WTC11 (cell line): ENCODE measurements at regions not wholly inside any gene's neighbourhood (a gene's known extent, or its start where the extent isn't known, plus 50 kb on each side); places are given as distances from the start of the nearest gene placed in this dataset.

Source experiments
- ATAC-seq: fragments of 200-7000 bp; cut with Tn5 transposase; 2 replicates; pipeline ENCODE4 v1.10.0; 2021; ENCODE audit warnings: mild to moderate bottlenecking, moderate library complexity
- CTCF ChIA-PET: fragments of 300-600 bp; sonication (Branson Sonifier 250); formaldehyde crosslinking; loops from one replicate; lab custom pipeline; 2021; ENCODE audit warnings: antibody characterized with exemption; lab: Charles Lee
- POLR2A ChIA-PET: fragments of 350-600 bp; sonication (Branson Sonifier 250); formaldehyde crosslinking; loops from one replicate; lab custom pipeline; 2021; ENCODE audit warnings: antibody characterized with exemption; lab: Charles Lee
- DNase-seq: peaks from one replicate; pipeline ENCODE4 v3.0.0; 2021; ENCODE audit warnings: low spot score
- H3K27ac Mint-ChIP-seq: 2 replicates; pipeline ENCODE4 v1.8.0; 2021; ENCODE audit warnings: mixed read lengths
- H3K27me3 Mint-ChIP-seq: 2 replicates; pipeline ENCODE4 v1.8.0; 2021; ENCODE audit warnings: low read depth, mild to moderate bottlenecking, moderate library complexity, mixed read lengths
- H3K36me3 Mint-ChIP-seq: 2 replicates; pipeline ENCODE4 v1.8.0; 2021; ENCODE audit warnings: mixed read lengths
- H3K4me1 Mint-ChIP-seq: 2 replicates; pipeline ENCODE4 v1.8.0; 2022; ENCODE audit warnings: mixed read lengths
- H3K4me3 Mint-ChIP-seq: 2 replicates; pipeline ENCODE4 v1.8.0; 2021; ENCODE audit warnings: mild to moderate bottlenecking, moderate library complexity, mixed read lengths
- H3K9me3 Mint-ChIP-seq: 2 replicates; pipeline ENCODE4 v1.8.0; 2021; ENCODE audit warnings: mixed read lengths
- ATF2 ChIP-seq: sonication (generic); formaldehyde crosslinking; IDR thresholded peaks from 2 replicates; pipeline ENCODE4 v1.8.1; 2022; ENCODE audit warnings: low read depth, missing genetic modification reagents, borderline replicate concordance
- CBFB ChIP-seq: sonication (generic); formaldehyde crosslinking; IDR thresholded peaks from 2 replicates; pipeline ENCODE4 v1.8.1; 2022; ENCODE audit warnings: mild to moderate bottlenecking, low read depth, missing genetic modification reagents
- CDX4 ChIP-seq: fragments of 250-450 bp; sonication (Bioruptor Pico); IDR thresholded peaks from 2 replicates; pipeline ENCODE4 v1.9.0; 2021; ENCODE audit warnings: moderate library complexity, mild to moderate bottlenecking, inconsistent platforms, borderline replicate concordance
- E2F4 ChIP-seq: sonication (generic); formaldehyde crosslinking; IDR thresholded peaks from 2 replicates; pipeline ENCODE4 v1.8.1; 2022; ENCODE audit warnings: low read depth, mild to moderate bottlenecking, moderate library complexity, missing genetic modification reagents, borderline replicate concordance
- EMX1 ChIP-seq: fragments of 250-450 bp; sonication (Bioruptor Pico); IDR thresholded peaks from 2 replicates; pipeline ENCODE4 v1.8.0; 2021; ENCODE audit warnings: mild to moderate bottlenecking
- ESRRA ChIP-seq: sonication (generic); formaldehyde crosslinking; IDR thresholded peaks from 2 replicates; pipeline ENCODE4 v1.8.1; 2022; ENCODE audit warnings: mild to moderate bottlenecking, missing genetic modification reagents, borderline replicate concordance
- FOXJ3 ChIP-seq: sonication (generic); formaldehyde crosslinking; IDR thresholded peaks from 2 replicates; pipeline ENCODE4 v1.9.0; 2021; ENCODE audit warnings: missing genetic modification reagents, mild to moderate bottlenecking, borderline replicate concordance
- IRF1 ChIP-seq: sonication (generic); formaldehyde crosslinking; IDR thresholded peaks from 2 replicates; pipeline ENCODE4 v1.8.0; 2023; ENCODE audit warnings: missing genetic modification reagents
- MAX ChIP-seq: sonication (generic); formaldehyde crosslinking; IDR thresholded peaks from 2 replicates; pipeline ENCODE4 v1.8.0; 2022; ENCODE audit warnings: mild to moderate bottlenecking, missing genetic modification reagents
- MXD4 ChIP-seq: fragments of 250-450 bp; sonication (Bioruptor Pico); IDR thresholded peaks from 2 replicates; pipeline ENCODE4 v1.8.0; 2021; ENCODE audit warnings: mild to moderate bottlenecking, moderate library complexity, borderline replicate concordance
- NFE2L1 ChIP-seq: sonication (generic); formaldehyde crosslinking; IDR thresholded peaks from 2 replicates; pipeline ENCODE4 v1.8.1; 2023; ENCODE audit warnings: missing genetic modification reagents
- NR2C2 ChIP-seq: sonication (generic); formaldehyde crosslinking; IDR thresholded peaks from 2 replicates; pipeline ENCODE4 v1.8.0; 2022; ENCODE audit warnings: mild to moderate bottlenecking, missing genetic modification reagents
- OVOL2 ChIP-seq: fragments of 250-450 bp; sonication (Bioruptor Pico); IDR thresholded peaks from 2 replicates; pipeline ENCODE4 v1.9.0; 2021; ENCODE audit warnings: mild to moderate bottlenecking, borderline replicate concordance
- RELA ChIP-seq: sonication (generic); formaldehyde crosslinking; IDR thresholded peaks from 2 replicates; pipeline ENCODE4 v1.8.1; 2022; ENCODE audit warnings: missing genetic modification reagents, mild to moderate bottlenecking, borderline replicate concordance
- SMAD4 ChIP-seq: sonication (generic); formaldehyde crosslinking; IDR thresholded peaks from 2 replicates; pipeline ENCODE4 v1.8.0; 2022; ENCODE audit warnings: mild to moderate bottlenecking, missing genetic modification reagents
- SOX15 ChIP-seq: fragments of 250-450 bp; sonication (Bioruptor Pico); IDR thresholded peaks from 2 replicates; pipeline ENCODE4 v1.9.0; 2021; ENCODE audit warnings: mild to moderate bottlenecking
- TCF7 ChIP-seq: sonication (generic); formaldehyde crosslinking; IDR thresholded peaks from 2 replicates; pipeline ENCODE4 v1.8.0; 2022; ENCODE audit warnings: mild to moderate bottlenecking, low read depth, missing genetic modification reagents, moderate library complexity
- TP53 ChIP-seq: sonication (generic); formaldehyde crosslinking; IDR thresholded peaks from 2 replicates; pipeline ENCODE4 v1.8.1; 2023; ENCODE audit warnings: mild to moderate bottlenecking, missing genetic modification reagents
- ZNF138 ChIP-seq: sonication (generic); formaldehyde crosslinking; conservative IDR thresholded peaks from 2 replicates; pipeline ENCODE4 v1.8.1; 2022; ENCODE audit warnings: mild to moderate bottlenecking, moderate library complexity, missing genetic modification reagents
- ZNF416 ChIP-seq: fragments of 250-450 bp; sonication (Bioruptor Pico); IDR thresholded peaks from 2 replicates; pipeline ENCODE4 v1.9.0; 2021; ENCODE audit warnings: mild to moderate bottlenecking, inconsistent platforms
- ZNF423 ChIP-seq: fragments of 250-450 bp; sonication (Bioruptor Pico); IDR thresholded peaks from 2 replicates; pipeline ENCODE4 v2.1.2; 2022; ENCODE audit warnings: mild to moderate bottlenecking, moderate library complexity
- ZNF512 ChIP-seq: sonication (generic); formaldehyde crosslinking; IDR thresholded peaks from 2 replicates; pipeline ENCODE4 v1.8.1; 2022; ENCODE audit warnings: missing genetic modification reagents, borderline replicate concordance
- ZNF532 ChIP-seq: fragments of 250-450 bp; sonication (Bioruptor Pico); IDR thresholded peaks from 2 replicates; pipeline ENCODE4 v1.9.0; 2021; ENCODE audit warnings: mild to moderate bottlenecking, borderline replicate concordance

- POLR2A ChIA-PET = no interaction called here
- TF ChIP-seq TP53 (no peak), ZNF138 (CRISPR knock-in tag) (no peak), EMX1 (CRISPR knock-in tag) (no peak), TCF7 (CRISPR knock-in tag) (no peak), E2F4 (CRISPR knock-in tag) (no peak), RELA (no peak), IRF1 (CRISPR knock-in tag) (no peak), ZNF416 (CRISPR knock-in tag) (no peak), ATF2 (no peak)
- Mint-ChIP-seq H3K27me3 (peaks cover 7% of the 10 kb centered on the region), H3K27ac (no peak overlapping the region), H3K36me3 (peaks cover 72% of the 10 kb centered on the region), H3K4me3 (no peak overlapping the region), H3K9me3 (peaks cover 54% of the 10 kb centered on the region), H3K4me1 (no peaks in the 10 kb centered on the region)
- ATAC-seq = no peak
- no peak for DNase-seq
- CTCF ChIA-PET = no interaction called here
Observed at GRCh38 chr19:22515435-22515834, 93.3 kb upstream of the ZNF98 start.

GRCh38 chr19:22503524-22503923, 81.4 kb upstream of the ZNF98 start:
- no peak overlapping the region for H3K27ac Mint-ChIP-seq
- TF ChIP-seq CBFB (CRISPR knock-in tag) (no peak), MXD4 (CRISPR knock-in tag) (no peak), OVOL2 (CRISPR knock-in tag) (no peak), ZNF423 (CRISPR knock-in tag) (no peak), SOX15 (CRISPR knock-in tag) (no peak), NFE2L1 (CRISPR knock-in tag) (no peak), CDX4 (CRISPR knock-in tag) (no peak), SMAD4 (no peak), FOXJ3 (CRISPR knock-in tag) (no peak), ESRRA (CRISPR knock-in tag) (no peak), MAX (no peak), NR2C2 (CRISPR knock-in tag) (no peak), ZNF512 (CRISPR knock-in tag) (no peak), ZNF416 (CRISPR knock-in tag) (no peak), ZNF532 (CRISPR knock-in tag) (no peak)
- H3K4me1 Mint-ChIP-seq = no peaks in the 10 kb centered on the region
- DNase-seq = no peak
- H3K36me3 Mint-ChIP-seq = peaks cover 75% of the 10 kb centered on the region
- no peak overlapping the region for H3K4me3 Mint-ChIP-seq
- ChIA-PET POLR2A (no interaction called here), CTCF (no interaction called here)
- H3K27me3 Mint-ChIP-seq = peaks cover 15% of the 10 kb centered on the region
- no peak for ATAC-seq
- peaks cover 79% of the 10 kb centered on the region for H3K9me3 Mint-ChIP-seq
